ENCODE measurements at regions not wholly inside any gene's neighbourhood (a gene's known extent, or its start where the extent isn't known, plus 50 kb on each side); places are given as distances from the start of the nearest gene placed in this dataset.
A peak's percentile ranks its signal among the peaks of the same experiment; 100 is the strongest.

DNA sequence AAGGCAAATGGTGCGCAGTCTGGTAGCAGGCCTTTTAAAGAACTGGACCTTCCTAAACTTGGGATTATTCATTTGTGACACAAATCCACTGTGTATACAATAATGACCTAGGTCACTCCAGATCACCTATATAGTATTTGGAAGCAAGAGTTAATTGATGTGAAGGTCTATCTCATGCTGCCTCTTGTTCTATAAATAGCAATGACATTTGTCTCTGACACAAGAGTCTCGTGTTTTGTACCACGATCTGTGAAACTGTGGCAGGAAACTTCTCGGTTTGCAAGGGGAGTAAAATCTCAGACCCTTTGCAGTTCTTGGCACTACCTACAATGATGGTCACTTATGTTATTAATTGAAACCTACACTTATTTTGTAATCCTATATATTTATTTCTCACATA is 1408.4 kb downstream of the PCDH7 start:
- DNase-seq, result no peak

DNA sequence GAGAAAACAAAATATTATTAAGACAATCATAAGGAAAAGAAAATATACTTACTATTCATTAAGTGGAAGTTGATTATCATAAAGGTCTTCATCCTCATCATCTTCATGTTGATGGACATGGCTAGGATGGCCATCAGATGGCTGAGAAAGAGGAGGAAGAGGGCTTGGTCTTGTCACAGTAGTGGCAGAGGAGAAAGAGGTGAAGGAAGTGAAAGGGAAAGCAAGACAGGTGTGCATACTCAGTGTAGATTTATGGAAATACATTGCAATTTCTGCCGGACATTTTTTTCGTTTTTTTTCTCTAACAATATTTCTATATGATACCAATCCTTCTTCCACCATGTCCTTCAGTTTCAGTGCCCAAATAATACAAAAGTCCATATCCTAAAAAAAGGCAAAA is 1409.8 kb downstream of the PCDH7 start:
- no peak for DNase-seq

DNA sequence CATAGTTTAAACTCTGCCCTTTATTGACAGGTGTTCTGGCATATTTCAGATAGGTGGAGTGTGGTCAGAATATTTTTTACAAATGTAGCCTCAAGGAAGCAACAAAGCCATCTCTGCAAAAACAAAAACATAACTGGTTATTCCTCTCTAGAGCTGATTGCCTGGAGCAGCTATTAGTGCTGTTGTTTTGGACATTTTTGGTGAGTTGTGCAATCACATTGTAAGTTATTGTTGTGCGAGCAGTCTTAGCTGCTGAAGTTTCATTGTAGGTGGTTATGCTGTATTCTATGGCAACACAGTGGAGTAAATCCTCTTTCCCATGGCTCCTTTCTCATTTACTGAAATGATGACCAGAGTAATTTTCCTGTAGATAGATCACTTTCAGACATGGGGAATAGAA is 1413.0 kb downstream of the PCDH7 start:
- DNase-seq, result no peak

DNA sequence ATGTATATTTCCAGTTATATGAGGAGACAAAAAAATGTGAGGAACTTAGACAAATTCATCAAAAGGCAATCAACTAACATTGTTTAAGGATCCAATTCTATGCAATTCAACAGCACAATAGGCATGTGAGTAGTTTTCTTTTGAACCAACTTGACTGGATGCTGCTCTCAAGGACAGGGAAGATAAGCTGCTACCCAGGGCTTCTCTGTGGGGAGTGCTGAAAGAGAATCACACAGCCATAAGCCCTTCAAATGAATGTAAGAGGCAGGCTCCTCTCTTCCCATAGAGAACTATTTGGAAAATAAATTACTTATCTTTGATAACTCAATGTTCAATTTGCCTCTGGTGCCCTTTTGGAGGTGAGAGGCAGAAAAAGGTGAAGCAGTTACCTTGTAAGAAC is 1413.6 kb downstream of the PCDH7 start:
- no peak for DNase-seq

DNA sequence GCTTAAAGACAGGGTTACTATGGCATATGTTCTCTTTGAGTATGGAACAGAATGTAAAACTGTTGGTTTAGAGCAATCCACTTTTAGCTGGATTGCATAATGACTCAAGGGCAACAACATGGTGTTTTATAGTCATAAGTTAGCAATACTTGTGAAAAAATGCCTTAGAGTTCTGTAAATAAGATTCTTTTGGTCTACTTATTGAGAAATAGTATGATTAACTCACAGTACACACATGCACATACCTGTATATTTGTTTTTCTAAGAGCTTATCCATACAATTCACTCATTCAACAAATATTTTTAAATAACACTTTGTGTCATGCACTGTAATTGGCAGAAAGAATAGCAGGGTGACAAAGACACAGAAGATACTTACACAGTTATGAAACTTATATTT is 1415.5 kb downstream of the PCDH7 start:
- DNase-seq, result no peak

DNA sequence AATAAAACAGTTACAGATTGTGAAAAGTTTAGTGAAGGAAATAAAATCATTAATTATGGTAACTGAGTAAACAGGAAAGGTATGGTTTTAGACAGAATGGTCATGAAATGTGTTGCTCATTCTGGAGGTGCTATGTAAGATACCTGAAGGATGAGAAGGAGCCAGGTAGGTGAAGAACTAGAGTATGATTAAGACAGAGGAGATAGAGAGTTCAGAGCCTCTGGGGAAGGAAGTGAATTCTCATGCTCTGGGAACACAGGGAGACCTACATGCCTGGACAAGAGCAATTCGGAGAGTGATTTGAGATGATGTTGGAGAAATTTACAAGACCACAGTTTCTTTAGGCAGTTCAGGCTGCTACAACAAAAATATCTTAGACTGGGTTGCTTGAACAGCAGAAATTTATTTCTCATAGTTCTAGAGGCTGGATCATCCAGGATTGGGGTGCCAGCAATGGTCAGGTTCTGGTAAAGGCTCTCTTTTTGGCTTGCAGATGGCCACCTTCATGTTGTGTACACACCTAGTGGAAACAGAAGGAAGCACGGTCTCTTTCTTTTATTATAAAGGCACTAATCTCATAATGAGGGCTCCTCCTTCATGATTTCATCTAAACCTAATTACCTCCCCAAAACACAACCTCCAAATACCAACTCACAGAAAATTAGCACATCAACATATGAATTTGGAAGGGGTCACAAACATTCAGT is 1416.1 kb downstream of the PCDH7 start:
- no peak for DNase-seq

DNA sequence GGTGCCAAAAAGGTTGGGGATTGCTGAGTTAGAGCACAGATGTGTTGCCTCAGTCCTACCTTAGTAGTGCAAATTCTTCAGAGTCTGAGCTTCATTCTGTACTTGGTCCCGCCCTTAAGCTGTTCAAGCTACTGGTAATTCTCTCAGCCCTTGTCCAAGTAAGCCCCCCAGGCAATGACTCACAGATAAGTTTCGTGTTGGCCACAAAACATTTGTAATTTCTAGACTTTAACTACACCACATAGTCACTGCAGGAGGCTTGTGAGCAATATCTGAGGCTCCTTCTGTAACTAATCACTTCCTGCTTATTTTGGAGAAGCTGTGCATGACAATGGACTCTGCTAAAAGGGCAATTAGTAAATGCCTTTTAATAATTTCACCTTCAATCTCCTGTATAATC is 1420.5 kb downstream of the PCDH7 start:
- no peak for DNase-seq

DNA sequence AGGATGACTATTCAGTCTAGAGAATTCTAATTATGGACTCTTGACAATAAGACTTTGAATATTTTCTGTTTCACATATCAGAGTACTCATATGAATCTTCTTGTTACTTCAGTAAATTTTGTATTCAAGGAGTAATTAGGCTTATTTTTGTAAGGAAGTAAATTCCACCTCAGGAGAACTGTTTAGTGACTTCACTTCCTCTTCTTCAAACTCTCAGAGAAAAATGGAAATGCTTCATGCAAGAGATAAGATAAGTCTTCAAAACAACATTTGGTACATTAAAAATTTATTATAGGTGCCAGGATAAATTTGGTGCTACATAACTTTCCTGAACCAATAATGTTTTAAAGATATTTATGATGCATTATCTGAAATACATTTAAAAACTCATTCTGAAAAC is 1421.9 kb downstream of the PCDH7 start:
- no peak for DNase-seq

DNA sequence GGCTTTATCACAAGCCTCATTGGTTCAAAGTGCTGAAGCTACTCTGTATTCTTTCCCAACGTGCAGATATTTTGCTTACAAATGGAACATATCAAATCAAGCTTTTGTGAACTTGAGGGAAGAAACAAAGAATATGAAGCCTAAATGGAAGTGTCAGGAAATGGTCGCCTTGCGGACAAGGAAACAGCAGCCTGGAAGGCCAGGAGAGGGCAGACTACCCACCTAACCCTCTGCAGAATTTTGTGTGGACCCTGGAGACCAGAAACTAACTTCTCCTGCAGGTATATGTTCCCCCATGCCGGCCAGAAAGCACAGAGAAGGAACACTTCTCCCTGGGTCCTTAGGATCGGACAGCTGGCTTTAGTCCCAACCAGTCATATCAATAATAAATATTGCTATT is 1425.8 kb downstream of the PCDH7 start:
- DNase-seq, result no peak

DNA sequence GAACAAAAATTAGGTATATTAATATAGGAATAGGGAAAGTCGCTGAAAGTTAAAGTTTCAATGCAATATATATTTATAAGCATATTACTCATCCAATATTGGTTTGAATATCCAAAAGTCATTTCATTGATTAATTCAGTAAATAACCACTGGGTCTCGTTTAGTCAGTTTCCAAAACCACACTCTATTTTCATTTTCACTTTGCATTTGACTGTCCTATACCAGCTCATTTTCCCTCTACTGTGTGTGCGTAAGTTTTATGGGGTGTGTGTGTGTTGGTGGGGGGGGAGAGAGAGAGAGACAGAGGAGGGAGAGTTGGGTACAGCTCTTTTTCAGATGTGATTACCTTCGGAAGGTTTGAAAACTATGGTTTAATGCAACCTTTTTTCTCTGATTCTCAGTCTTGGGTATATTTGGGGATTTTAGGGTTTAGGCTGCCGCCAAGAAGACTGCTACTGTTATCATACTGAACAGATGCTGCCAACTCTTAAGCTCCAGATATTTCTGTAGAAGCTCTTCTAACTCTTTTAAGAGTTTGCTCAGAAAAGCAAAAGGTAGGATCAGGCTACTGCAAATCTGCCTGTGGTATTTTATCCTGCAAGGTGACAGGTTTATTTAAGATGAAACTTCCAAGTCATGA is 1427.4 kb downstream of the PCDH7 start:
- no peak for DNase-seq

DNA sequence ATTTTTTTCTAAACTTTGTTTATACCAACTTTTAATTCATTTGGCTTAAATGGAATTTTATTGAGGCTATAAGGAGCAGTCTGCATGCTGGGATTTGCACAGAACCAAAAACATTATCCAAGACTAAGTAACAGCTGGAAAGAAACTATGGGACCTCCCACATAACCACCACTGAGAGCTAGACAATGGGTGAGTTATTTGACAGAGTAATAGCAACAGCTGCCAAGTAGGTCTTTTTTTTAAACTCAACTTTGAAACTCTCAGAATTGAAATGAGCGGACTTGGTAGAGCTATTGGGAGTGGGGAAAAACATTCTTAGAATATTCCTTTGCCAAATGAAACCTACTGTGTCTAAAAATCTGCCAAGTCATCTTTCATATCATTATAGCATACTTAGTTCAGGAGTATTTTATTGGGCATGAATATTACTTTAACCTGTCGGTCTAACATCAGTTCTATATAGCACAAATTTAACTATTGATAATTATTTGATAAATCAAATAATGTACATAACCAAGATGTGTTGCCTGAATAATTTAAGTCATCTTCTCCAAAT is 1428.0 kb downstream of the PCDH7 start:
- no peak for DNase-seq

DNA sequence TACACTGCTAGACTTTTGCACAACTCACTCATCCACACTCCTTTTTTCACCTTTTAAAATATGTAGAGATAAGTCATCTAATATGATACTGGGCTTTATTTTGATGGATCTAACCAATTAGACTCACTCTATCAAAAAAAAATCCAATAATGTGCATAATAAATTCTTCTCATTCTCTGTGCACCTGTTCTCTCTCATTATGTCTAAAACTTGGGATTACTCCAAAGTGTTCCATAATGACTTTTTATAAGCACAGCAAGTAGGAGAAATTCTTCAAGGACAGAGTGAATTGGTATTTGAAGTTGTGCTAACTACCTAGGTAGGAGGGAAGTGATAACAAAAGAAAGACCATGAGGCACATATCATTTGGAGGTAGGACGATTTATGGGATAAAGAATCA is 1438.8 kb downstream of the PCDH7 start:
- no peak for DNase-seq

DNA sequence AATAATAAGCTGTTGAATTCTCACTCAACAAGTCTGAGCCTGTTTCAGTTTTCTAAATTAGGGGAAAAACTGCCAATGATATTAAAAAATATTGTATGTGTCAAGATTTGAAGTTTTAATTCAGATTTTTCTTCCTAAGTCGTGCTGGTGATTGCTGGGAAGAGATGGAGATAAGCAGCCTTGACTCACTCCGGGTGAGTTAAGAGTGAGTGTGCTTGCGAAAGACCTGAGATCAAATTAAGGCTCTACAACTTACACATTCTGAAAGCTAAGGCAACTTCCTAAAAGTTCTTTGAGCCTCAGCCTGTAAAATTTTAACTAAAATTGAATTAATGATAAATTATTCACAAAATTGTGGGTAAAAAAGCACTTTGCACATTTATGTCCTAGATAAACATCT is 1441.2 kb downstream of the PCDH7 start:
- no peak for DNase-seq

DNA sequence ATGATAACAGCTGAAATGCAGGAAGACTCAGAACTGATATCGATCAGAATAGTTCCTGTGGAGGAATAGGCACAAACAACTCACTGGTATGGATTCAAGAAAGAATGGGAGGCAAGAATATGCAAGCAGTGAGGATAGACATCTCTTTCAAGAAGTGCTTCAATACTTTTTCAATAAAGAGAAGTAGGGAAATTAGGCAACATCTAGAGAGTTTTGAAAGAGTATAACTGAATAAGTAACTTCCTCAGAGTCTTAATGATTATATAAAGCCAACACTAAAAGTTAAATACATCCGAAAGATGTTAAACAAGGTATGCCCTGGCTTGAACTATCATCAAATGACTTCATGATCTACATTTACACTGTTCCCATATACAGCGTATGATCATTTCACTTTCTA is 1443.0 kb downstream of the PCDH7 start:
- DNase-seq, result no peak

DNA sequence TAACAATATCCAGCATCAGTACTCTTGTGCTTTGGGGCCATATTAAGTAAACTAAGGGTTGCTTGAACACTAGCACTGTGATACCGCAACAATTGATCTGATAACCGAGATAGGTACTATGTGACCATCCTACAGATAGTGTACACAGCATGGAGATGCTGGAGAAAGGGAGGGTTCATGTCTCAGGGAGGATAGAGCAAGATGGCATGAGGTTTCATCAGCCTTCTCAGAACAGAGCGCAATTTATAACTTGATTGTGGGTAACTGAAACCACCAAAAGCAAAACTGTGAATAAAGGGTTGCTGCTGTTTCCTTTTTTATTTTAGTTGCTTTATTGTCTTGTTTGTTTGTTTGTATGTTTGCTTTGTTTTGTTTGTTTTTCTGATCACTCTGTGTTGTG is 1449.7 kb downstream of the PCDH7 start:
- DNase-seq, result no peak

DNA sequence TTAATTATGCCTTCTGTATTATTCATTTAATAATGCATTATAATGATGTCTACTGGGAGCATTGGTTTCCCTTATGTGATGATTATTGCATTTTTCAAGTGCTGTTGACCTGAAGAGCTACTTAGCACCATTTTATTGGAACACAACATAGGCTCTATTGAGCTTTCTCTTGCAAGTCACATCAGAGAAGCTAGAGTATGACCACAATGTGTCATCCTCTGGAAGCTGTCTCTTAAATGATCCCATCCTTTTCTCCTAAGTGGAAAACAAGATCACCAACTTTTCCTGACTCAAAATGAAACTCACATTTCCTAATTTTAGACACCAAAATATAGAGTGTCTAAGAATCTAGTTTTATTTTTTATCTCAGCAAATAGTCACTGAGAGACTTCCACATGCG is 1451.9 kb downstream of the PCDH7 start:
- DNase-seq, result no peak

DNA sequence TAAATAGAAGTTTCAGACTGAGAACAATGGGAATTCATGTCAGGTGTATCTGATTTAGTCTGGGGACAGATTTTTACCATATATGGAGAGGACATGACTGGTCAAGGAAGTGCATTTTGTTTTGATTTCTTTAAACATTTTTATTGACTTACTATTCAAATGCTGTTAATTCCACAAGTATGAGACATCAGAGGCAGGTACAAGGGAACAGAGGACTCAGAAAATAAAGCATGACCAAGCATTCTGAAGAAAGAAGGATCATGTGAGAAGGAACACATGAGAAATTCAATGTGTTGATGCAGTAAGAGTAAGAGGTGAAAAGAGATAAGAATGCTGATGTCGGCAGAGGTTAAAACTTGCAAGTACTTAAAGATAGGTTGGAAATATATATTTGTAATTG is 1452.6 kb downstream of the PCDH7 start:
- no peak for DNase-seq

DNA sequence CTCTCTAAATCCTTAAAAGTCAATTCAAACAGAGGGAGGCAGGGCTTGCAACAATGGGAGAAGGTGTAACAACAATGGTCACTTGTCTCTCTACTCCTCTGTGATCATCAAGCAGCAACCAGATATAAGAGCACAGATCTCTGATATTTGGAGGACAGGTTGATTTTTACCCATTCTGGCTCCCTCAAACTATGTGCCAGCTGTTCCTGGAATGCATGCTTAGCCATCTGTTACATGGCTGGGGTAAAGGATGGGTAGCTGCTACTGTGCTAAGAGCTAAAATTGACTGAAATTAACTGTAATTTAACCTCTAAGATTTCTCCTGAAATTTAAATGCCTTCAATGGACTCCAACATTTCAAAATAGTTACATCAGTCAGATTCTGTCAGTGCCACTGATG is 1459.9 kb downstream of the PCDH7 start:
- peak; percentile 42 to 76 for DNase-seq

DNA sequence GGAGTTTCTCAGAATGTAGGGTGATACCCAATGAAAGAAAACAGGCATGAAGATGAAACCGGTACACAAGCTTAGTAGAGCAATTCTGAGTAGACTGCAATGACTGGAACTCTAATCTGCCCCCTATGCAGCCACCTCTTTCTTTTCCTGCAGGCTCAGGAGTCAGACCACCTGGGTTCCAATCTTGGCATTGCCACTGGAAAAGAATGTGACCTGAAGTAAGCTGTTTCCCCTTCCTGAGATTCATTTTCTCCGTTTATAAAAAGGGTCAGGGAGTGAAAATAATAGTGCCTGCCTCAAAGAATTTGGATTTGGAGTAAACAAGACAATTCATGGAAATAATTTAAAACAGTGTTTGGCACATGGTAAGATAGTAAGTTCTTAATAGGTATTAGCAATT is 1464.0 kb downstream of the PCDH7 start:
- no peak for DNase-seq

DNA sequence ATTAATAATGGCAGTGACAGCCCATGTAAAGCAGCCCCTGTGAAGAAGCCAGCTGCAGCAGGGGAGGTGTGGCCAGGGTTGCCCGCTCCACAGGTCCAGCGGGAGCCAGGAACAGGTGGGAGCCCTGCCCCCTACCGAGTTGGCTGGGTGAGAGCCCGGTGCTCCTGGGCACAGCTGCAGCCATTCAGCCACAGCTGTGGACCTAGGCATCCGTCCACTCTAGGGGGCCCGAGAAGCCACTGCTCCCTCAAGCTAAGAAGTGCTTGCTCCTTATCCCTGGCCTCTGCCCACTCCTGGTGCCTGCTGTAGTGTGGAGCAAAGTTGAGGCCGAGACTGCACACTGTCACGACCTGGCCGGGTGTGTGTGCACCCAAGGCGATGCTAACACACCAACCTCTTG is 1469.0 kb downstream of the PCDH7 start:
- no peak for DNase-seq

DNA sequence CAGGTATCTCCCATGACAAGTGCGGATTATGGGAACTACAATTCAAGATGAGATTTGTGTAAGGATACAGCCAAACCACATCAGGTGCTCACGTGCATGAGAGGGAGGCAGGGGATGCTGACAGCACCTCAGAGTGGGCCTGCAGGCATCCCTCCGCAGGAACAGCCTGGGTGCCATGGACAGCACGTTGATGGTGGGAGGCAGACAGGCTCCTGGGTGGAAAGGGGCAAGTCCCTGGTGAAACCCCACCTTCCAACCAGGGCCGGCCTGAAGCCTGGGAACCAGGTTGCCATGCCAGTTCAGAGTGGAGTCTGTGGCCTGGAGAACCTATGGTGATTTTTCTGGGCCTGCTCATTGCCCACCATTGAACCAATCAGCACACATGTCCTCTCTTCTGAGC is 1469.6 kb downstream of the PCDH7 start:
- DNase-seq, result no peak

DNA sequence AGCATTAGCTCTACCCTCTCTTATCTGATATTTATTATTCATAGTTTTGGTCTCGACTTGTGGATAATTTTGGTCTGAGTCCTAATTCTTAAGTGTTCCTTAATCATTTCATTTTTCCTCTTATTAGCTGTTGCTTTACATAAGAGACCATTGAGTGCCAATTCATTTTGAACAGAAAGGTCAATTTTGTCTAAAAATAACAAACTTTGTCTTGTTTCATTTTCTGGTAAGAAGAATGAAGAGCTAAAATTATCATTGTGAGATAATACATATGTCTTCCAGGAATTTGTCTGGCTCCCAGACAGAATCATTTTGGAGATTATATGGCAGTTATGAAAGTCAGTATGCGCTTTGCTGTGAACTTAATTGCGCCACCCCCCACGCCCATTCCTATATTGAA is 1471.8 kb downstream of the PCDH7 start:
- no peak for DNase-seq

DNA sequence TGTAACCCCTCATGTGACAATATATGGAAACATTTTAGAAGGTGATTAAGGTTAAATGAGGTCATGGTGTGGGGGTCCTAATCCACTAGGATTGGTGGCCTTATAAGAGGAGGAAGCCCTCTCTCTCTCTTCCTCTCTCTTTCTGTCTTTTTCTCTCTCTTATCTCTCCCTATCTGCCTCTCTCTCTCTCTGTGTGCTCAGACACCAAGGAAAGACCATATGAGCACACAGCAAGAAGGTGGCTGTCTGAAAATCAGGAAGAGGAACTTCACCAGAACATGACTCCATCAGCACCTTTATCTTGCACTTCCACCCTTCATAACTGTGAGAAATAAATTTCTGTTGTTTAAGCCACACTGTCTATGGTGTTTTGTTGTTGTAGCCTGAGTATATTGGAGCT is 1472.2 kb downstream of the PCDH7 start:
- no peak for DNase-seq

DNA sequence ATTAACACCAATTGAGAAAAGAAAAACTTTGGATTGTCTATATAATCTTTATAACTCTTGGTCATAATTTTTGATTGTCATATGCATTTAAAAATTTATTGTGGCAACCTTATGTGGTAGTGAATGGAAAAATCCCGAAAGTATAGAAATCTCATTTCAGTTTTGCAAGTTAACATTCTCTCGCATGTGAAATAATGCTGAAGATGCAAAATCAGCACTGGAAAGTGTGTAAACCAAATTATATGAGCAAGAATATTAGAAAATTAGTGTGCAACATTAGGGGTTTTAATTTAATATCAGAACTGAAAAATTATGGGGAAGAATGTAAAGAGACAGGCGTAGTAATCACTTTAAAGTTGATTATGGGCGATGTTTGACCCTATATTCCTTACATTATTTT is 1472.8 kb downstream of the PCDH7 start:
- no peak for DNase-seq

All from NCI-H446 (cell line).